NOMO-1 treated with dmso at 0.1 percent for 144 hours (cell line): ENCODE measurements at regions not wholly inside any gene's neighbourhood (a gene's known extent, or its start where the extent isn't known, plus 50 kb on each side); places are given as distances from the start of the nearest gene placed in this dataset.

Experiments
- DNase-seq: peaks from one replicate; lab custom pipeline; 2025; ENCODE audit not compliant: unreplicated experiment; lab: John Stamatoyannopoulos, UW

DNA sequence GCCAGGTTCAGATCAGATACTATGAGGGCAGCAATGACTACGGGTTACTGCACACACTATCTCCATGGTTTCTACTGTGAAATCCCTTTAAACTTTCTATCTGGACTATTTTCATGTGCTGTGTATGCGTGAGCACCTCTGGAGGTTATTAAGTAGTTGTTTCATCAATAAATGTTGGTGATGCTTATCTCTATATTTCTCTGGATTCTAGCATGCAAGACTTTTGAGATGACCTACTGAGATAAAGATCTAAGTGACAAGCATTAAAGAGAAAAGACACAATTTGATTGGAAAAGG, 194.0 kb downstream of the NRIP1 start:
- no peak for DNase-seq

DNA sequence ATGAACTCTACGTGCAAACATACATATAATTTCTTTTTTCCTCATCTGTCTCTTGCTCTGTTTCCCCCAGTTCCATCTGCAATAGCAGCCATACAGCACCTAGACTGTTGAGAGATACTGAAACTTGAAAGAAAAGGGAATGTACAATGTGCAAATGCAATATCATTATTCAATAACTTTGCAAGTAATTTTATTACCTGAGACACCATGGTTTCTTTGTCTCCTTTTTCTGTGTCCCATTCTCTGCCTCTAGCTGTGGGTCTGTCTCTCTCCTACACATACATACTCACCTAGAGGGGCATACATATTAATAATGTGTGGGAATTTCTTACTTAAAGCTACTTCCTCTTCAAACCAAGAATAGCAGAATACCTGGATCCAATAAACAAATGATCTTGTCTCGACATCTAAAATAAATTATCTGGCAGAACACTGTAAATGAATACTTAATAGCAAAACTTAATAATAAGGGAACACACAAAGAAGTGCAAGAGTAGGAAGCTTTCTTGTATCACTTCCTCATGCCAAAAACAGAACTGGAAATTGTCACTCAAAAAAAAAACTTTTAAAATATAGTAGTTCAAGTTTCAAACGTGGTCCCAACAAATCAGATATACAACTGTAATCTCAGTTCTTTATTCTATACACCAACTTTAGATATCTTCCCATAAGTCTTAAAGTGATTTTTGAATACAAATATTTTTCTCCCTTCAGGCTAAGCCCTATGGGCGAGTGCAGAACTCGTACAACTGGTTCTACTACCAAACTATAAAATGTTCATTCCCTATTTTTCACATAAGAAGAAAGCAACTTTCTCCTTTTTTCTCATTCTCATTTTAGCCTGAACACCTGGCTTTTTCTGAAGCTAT, 194.6 kb downstream of the NRIP1 start:
- DNase-seq = no peak

DNA sequence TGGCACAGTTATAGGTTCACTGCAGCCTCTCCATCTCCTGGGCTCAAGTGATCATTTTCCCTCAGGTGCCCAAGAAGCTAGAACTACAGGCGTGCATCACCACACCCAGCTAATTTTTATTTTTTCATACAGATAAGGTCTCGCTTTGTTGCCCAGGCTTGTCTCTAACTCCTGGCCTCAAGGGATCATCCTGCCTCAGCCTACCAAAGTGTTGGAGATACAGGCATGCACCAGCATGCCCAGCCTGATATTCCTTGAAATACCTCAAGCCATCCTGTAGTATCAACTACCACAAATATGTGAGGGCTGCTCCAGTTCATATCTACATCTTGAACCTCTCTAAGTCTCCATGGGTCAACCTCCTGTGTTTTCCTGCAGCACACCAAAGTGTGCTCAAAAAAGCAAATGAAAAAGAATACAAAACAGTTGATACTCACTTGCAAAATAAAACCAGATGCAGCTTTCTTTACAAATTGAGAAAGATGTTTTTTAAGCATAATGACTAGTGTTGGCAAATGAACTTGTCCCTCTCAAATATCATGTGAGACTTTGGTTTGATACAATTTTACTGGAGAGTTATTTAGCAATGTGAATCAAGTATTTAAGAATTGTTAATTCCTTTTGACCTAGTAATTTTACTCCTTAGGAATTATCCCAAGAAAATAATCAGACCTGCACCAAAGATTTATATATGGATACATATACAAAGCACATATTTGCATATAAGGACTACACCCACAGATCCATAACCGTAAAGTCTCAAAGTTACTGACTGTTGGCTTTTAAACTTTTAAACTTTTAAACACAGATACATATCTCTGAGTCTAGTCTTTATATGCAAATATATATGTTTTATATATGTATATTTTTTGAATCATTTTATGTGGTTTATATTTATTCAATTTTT, 197.7 kb downstream of the NRIP1 start:
- no peak for DNase-seq

DNA sequence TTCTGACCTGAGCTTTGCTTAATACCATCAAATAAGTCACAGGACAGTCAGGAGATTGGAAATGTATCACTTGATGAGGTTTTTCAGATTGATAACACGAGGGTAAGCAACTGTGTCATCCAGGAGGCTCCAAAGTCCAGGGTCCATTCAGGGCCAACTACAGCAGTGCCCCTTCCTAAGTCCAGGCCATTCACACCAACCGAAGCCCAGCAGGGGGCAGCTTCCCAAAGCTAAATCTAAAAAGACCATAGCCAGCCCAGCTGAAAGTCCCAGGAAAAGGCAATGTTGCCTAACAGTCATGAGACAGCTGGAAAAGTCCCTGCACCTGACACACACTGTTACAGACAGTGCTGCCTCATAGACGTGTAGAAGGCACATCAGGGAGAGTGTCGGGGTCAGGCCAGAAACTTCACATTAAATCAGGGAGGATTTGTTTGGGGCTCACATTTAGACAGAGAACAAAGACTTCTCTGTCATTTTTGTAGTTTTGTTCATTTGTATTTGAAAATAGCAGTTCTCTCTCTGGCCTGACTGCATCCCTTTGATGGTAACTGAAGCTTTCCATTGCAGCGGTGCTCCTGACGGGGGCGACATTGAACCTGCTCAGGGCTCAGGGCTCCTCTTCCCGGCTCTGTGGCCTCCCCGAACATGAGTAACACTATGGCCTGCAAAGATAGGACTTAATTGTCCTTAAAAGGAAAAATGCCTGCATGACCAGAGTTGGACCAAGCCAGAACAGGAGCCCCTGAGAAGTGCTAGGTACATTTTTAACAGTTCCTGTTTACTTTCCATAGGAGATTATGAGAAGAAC, 200.4 kb downstream of the NRIP1 start:
- DNase-seq = peak; percentile 6

DNA sequence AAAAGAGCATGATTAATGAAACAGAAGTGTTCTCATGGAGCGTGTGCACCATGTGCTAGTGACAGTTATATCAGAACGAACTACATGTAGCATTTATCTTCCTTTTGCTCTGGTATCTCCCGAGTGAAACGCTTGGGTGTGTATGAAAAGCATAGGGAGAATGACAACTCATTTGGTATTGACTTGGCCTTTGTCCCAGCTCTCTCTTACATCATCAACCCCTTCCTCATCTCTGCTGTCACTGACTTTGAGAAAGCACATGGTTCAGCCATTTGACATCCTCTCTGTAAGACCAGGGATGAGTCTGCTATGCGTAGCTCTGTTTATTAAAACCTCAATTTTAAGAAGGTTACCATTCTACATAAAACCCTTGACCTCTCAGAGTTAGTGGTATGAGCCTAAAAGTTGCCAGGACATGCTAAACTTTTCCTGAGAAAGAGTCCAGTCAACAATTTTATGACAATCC, 201.0 kb downstream of the NRIP1 start:
- DNase-seq = no peak

DNA sequence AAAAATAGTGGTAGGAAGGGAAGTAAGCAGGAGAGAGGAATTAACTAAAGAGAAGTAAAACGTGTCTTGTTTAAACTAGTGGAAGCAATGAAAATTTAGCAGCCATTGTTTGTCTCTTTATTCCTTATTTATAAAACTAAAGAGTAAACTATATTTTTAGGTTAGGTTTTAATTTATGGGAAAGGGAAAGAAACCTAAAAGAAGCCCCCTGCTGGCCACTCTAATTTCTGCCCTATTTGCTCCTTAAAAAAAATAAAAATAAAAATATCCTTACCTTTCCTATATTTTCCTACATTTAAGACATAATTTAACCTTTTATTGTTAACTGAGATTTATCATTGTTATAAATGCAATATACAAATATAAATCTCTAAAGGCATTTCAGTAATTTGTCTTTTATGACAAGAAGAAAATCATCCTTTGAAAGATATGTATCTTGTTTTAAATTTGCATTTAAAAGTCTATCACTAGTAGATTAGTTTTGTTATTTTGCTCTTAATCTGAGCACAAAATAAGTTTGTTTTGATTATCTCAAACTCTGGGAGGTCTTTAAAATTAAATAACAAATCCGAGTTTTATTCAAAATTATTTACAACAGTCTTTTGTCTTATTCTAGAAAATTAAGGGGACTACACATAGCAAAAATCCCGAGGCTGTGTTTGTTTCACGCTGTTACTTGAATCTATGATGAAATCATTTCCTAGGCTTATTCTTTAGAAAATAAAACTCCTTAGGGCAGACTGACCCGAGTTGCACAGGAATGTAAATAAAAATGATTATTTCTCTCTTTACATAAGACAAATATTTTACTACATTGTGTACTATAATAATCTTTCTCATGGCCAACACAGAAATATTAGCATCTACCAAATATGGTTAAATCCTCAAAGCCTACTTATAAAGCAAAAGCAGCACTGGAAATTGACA, 201.7 kb downstream of the NRIP1 start:
- DNase-seq = no peak

DNA sequence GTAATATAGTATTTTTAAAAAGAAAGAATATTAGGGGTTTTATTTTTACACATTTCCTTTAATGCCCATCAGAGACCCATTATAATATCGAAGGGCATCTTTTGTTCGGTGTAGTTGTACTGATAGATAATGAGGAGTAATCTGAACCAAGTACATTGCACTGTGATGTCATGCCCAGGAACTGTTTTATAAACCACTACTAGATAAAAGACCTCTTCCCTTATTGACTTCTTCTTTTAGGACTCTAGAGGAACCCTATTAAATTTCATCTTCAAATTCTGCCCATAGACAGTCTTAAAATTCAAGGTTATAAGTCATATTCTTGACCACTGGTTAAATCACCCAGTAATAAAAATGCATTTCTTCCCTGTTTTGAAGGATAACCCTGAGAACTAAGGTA, 206.5 kb downstream of the NRIP1 start:
- DNase-seq = no peak

DNA sequence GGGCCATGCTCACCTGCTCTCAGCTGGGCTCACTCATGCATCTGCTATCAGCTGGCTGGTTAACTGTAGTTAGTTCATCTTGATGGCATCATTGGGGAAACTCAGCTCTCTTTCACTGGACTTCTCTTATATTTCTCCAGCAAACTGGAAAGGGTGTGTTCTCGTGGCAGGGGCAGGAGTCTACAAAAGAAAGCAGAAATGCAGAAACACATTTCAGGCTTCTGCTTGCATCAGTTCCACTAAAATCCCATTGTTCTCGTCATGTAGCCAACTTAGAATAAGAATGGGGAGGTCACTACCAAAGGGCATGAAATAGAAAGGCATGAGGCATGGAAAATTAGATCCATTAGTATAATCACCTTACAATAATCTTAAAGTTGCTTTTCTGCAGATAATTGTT, 207.3 kb downstream of the NRIP1 start:
- DNase-seq = no peak

DNA sequence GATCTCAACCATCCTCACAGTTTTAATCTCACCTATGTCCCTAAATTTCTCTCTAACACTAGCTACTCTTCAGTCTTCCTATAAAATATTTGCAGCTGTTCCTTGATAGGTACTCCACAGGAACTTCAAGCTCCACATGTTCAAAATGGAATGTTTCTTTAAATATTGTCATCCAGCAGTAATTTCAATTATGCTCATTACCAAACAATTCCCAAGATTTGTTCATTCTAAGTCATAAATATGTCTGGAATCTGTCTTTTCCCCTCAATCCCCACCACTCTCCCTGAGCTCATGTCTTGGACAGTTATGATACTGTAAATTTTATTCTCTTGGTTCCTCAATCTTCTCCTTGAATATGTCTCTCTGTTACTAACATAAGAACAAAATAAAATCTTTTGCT, 214.4 kb downstream of the NRIP1 start:
- no peak for DNase-seq

DNA sequence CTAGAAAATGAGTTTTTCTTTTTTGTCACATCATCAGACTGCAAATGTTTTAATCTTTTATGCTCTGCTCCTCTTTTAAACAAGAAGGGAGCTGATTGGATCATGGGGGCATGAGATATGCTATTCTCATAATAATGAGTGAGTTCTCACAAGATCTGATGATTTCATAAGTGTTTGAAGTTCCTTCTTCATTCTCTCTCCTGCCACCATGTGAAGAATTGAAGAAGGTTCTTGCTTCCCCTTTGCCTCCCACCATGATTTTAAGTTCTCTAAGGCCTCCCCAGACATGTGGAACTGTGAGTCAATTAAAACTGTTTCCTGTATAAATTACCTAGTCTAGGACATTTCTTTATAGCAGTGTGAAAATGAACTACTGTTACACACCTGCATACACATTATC, 218.2 kb downstream of the NRIP1 start:
- DNase-seq = peak; percentile 5

DNA sequence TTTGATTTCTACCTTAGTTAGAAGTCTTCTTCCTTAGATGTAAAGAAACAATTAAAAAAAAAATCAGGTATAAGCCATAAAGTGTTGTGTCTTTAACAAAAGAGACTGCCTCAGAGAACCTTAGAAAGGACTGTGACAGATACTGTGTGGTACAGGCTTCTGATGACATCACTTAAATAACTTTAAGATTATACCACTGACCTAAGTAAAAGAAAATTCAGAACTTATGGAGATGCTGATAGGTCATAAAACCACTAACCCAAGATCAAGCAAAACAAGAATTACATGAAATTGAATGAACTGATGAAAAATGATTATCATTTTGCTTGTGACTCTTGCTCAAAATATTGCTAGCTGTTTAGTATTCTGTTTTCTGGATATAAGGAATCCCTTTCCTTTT, 220.8 kb downstream of the NRIP1 start:
- no peak for DNase-seq

DNA sequence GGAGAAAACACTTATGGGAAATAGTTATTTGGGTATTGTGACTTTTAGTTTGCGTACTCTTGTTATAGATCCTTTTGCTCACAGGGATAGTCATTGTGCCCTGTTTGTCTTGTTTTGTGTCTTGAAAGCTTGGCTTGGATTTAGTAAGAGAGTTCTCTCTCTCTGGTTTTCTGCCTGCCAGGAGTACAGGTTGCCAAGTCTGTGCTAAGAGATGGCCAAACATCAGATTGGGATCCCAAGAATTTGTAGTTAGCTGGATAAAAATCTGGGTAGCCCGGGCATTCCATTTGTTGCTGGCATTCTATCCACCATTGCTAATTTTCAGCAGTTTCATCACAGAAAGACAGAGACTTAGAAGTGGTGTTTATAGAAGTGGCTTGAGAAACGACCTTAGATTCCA, 222.2 kb downstream of the NRIP1 start:
- DNase-seq = no peak

DNA sequence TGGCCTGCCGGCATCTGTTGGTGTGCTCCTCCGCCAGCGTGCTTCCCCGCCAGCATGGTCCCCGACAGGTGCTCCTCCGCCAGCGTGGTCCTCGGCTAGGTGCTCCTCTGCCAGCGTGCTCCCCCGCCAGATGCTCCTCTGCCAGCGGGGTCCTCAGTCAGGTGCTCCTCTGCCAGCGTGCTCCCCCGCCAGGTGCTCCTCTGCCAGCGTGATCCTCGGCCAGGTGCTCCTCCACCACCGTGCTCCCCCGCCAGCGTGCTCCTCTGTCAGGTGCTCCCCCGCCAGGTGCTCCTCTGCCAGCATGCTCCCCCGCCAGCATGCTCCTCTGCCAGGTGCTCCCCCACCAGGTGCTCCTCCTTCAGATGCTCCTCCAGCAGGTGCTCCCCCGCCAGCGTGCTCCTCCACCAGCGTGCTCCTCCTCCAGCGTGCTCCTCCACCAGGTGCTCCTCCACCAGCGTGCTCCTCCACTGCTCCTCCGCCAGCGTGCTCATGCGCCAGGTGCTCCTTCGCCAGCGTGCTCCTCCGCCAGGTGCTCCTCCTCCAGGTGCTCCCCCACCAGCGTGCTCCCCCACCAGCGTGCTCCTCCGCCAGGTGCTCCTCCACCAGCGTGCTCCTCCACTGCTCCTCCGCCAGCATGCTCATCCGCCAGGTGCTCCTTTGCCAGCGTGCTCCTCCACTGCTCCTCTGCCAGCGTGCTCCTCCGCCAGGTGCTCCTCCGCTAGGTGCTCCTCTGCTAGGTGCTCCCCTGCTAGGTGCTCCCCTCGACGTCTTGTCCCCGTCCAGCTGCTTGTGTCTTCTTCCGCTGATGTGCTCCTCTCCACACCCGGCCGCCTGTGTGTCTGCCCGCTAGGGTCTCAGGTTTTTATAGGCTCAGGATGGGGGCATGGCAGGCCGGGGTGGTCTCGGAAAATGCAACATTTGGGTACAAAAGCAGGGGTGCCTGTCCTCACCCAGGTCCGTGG, 223.0 kb downstream of the NRIP1 start:
- no peak for DNase-seq

DNA sequence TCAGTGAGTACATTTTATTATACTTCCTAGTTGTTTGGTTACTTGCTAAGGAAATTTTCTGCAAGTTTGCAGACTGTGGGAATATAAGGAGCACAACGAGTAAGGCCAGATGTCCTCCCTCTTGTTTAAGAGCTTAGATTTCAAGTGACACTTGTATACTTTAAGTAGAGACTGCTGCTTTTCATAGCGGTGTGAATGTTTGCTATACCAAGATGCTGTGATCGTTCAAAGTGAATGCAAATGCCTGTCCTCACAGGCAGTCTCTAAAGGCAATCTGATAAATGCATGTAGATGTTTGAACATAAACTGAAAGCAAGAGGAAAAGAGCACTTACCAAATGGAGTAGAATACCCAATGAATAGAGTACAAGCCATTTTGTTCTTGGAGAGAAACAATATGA, 226.4 kb downstream of the NRIP1 start:
- DNase-seq = no peak

DNA sequence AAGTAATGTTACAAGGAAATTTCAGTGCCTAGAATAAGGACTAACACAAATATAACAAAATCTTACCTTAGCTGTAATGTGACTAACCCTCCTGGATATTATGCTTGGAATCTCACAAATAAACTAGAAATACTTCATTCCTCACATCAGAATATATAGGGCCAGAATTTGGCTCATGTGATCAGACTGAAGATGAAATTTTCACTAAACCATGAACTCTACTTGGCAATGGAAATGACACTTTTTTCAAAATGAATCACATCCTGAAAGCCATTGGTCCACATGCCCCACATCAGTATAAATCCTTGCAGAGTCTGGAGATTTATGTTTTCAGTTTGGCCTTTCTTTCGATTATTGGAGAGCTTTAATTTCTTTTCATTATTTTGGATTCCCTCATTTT, 227.8 kb downstream of the NRIP1 start:
- no peak for DNase-seq

DNA sequence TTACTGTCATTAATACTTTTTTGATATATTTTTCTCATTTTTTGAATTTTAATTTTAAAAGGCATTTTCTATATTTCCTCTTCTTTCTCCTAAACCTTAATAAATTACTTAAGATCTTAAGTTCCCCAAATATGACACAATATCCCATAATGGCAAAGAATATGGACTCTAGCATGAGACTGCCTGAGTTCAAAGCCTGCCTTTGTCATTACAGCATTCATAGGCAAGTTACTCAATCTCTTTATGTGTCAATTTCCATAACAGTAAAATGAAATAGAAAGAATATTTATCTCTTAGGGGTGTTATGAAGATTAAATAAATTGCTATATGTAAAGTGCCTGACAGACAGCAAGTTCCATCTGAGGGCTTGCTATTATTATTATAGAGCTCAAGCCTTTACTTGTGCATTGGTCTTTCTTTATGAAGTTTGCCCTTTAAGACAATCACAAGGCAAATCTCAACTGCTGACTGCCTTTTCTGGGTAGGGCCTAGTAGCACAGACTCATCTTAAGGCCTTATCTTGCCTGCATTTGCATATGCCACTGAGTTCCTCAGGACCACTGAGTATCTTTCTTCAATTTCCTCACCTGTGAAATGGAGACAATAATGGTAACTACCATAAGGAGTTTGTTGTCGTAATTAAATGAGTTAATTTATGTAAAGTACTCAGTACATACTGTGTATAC, 231.0 kb downstream of the NRIP1 start:
- no peak for DNase-seq

DNA sequence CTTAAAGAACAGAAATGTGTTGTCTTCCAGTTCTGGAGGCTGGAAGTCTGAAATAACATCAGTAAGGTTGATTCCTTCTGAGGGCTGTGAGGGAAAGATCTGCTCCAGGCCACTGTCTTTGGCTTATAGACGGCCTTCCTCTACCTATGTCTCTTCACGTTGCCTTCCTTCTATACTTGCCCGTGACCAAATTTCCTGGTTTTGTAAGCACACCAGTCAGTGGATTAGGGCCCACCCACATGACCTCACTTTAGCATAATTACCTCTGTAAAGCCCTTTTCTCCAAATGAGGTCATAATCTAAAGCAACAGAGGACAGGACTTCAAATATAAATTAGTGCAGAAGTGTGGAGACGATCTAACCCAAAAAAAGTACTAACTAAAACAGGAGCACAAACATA, 231.6 kb downstream of the NRIP1 start:
- peak; percentile 3 for DNase-seq

DNA sequence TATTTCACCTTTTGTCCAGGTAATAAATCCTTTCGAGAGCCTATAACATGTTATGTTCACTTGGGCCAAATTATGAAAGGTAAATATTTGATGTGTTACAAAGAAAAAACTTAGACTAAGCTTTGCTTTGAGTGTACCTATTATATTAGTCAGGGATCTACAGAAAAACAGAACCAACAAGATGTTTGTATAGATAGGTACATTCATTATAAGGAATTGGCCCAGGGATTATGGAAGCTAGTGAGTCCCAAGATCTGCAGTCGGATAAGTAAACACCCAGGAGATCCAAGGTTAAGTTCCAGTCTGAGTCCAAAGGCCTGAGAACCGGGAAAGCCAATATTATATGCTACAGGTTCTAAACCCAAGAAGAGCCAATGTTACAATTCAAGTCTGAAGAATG, 234.5 kb downstream of the NRIP1 start:
- DNase-seq = no peak

DNA sequence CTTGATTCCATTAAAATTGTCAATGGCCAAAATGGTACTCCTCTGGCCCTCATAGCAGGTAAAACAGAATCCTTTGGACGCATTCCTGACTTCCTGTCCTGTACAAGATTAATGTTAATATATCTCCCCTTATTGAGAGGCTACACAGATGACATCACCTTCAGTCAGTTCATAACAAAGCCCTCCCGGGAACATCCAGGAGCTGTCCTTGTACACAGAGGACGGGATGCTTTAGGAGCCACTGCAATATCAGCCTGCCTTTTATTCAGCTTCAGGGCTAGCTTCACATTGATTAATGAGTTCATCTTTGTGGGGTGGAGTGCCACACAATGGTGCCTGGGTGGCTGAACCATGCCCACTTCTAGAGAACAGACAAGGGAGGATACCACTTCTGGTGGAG, 235.1 kb downstream of the NRIP1 start:
- no peak for DNase-seq
